ENCODE measurements at regions not wholly inside any gene's neighbourhood (a gene's known extent, or its start where the extent isn't known, plus 50 kb on each side); places are given as distances from the start of the nearest gene placed in this dataset.
"Not testable (repeated sequence)": the region's sequence is repeated elsewhere in the genome, so short reads cannot be mapped to it uniquely, and the experiment has no call there.

GRCh38 chr2:145538661-145539350, 1018.9 kb upstream of the ZEB2 start:
- no peak for TF ChIP-seq CTCF (IDR thresholded peaks at IDR 0.05; ENCODE audit: control insufficient read depth, extremely low read depth, insufficient read depth)
- no peak for DNase-seq (ENCODE audit: low read depth)
- no peak overlapping the region for H3K4me3 ChIP-seq (ENCODE audit: low read depth, low read length)

GRCh38 chr2:145530653-145531052, 1010.7 kb upstream of the ZEB2 start:
- TF ChIP-seq CTCF (IDR thresholded peaks at IDR 0.05; ENCODE audit: control insufficient read depth, extremely low read depth, insufficient read depth): no peak
- no peak for DNase-seq (ENCODE audit: low read depth)
- no peak overlapping the region for H3K4me3 ChIP-seq (ENCODE audit: low read depth, low read length)

- no peak for DNase-seq (ENCODE audit: low read depth)
- no peak overlapping the region for H3K4me3 ChIP-seq (ENCODE audit: low read depth, low read length)
- TF ChIP-seq CTCF (IDR thresholded peaks at IDR 0.05; ENCODE audit: control insufficient read depth, extremely low read depth, insufficient read depth): no peak
Observed at GRCh38 chr2:145524836-145525235, 1004.9 kb upstream of the ZEB2 start.

GRCh38 chr2:145524303-145524702, 1004.4 kb upstream of the ZEB2 start:
- DNase-seq (ENCODE audit: low read depth): no peak
- no peak overlapping the region for H3K4me3 ChIP-seq (ENCODE audit: low read depth, low read length)
- TF ChIP-seq CTCF (IDR thresholded peaks at IDR 0.05; ENCODE audit: control insufficient read depth, extremely low read depth, insufficient read depth): no peak

DNA sequence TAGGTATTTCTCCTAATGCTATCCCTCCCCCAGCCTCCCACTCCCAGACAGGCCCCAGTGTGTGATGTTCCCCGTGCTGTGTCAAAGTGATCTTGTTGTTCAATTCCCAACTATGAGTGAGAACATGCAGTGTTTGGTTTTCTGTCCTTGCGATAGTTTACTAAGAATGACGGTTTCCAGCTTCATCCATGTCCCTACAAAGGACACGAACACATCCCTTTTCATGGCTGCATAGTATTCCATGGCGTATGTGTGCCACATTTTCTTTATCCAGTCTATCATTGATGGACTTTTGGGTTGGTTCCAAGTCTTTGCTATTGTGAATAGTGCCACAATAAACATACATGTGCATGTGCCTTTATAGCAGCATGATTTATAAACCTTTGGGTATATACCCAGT, 999.3 kb upstream of the ZEB2 start:
- not testable (repeated sequence) for H3K4me3 ChIP-seq (ENCODE audit: low read depth, low read length); DNase-seq (ENCODE audit: low read depth)

DNA sequence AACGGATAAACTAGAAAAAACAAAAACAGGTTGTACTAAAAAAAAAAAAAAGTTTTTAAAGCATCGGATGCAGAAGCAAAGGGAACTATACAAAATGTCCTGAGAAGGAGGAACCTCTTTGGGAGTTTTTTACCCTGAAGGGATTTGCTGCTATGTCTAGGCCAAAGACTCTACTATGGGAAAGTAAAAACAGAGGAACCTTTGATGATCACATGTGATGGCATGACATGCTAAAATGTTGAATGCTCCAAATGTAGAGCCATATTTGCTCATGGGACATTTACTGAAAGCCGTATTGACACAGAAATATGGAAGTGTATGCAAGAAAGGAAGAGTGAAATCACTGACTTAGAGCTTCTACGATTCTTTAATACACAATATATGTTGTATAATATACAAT, 992.0 kb upstream of the ZEB2 start:
- DNase-seq (ENCODE audit: low read depth): no peak
- H3K4me3 ChIP-seq (ENCODE audit: low read depth, low read length): no peak overlapping the region
- no peak for TF ChIP-seq CTCF (IDR thresholded peaks at IDR 0.05; ENCODE audit: control insufficient read depth, extremely low read depth, insufficient read depth)

DNA sequence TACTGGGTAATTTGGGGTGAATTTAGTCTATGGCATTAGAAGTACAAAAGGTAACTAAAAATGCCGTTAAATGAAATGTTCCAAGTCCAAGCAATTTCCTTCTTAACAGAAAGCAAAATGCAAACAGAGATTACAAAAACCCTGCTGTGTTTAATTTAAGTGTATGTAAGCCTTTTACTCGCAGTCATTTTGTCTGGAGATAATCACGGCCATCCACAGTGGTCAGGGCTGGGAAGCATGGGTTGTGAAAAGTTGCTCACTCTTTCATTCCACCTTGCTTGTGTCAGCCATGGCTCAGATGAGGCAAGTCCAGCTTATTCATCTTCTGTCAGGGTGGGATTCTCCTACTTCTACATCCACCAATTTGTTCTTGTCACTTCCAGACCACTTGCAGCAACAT, 983.6 kb upstream of the ZEB2 start:
- TF ChIP-seq CTCF (IDR thresholded peaks at IDR 0.05; ENCODE audit: control insufficient read depth, extremely low read depth, insufficient read depth): no peak
- H3K4me3 ChIP-seq (ENCODE audit: low read depth, low read length): no peak overlapping the region
- no peak for DNase-seq (ENCODE audit: low read depth)
